H1 (cell line): ENCODE measurements at regions not wholly inside any gene's neighbourhood (a gene's known extent, or its start where the extent isn't known, plus 50 kb on each side); places are given as distances from the start of the nearest gene placed in this dataset.

Experiments used
- CTCF ChIA-PET: fragments of 300-600 bp; sonication (Branson Sonifier 250); formaldehyde crosslinking; loops from one replicate; lab custom pipeline; 2021; ENCODE audit not compliant: partially characterized antibody; lab: Charles Lee
- POLR2A ChIA-PET: fragments of 300-600 bp; sonication (Branson Sonifier 250); formaldehyde crosslinking; loops from one replicate; lab custom pipeline; 2021; ENCODE audit warnings: inconsistent platforms; ENCODE audit not compliant: partially characterized antibody; lab: Charles Lee
- DNase-seq, 2 experiments: peaks; one replicate each; pipeline versions ENCODE4 v3.0.0 to v3.0.0-alpha.2; 2010 to 2022; ENCODE audit warnings: low spot score in 2 of 2, low read depth in 1 of 2, mixed read lengths in 1 of 2
- FAIRE-seq: peaks from 2 replicates; lab custom pipeline; 2011; peaks lifted over from hg19 to GRCh38; lab: Jason Lieb, UNC
- H2AFZ ChIP-seq: 2 replicates; pipeline ENCODE4 v1.8.1; 2012; ENCODE audit warnings: low read length, inconsistent platforms
- H2AK5ac ChIP-seq: 2 replicates; pipeline ENCODE4 v1.6.1; 2013; ENCODE audit warnings: low read depth, low read length
- H2BK120ac ChIP-seq: replicated peaks from 2 replicates; pipeline ENCODE3; 2013; ENCODE audit warnings: low read depth, low read length, inconsistent platforms
- H2BK12ac ChIP-seq: 2 replicates; pipeline ENCODE4 v1.6.1; 2013; ENCODE audit warnings: low read depth, low read length
- H2BK15ac ChIP-seq: 2 replicates; pipeline ENCODE4 v1.6.1; 2013; ENCODE audit warnings: low read length
- H2BK20ac ChIP-seq: 2 replicates; pipeline ENCODE4 v1.6.1; 2013; ENCODE audit warnings: low read length
- H2BK5ac ChIP-seq: 2 replicates; pipeline ENCODE4 v1.6.1; 2013; ENCODE audit warnings: low read depth, low read length
- H3K14ac ChIP-seq: 2 replicates; pipeline ENCODE4 v1.6.1; 2013; ENCODE audit warnings: inconsistent platforms; ENCODE audit not compliant: insufficient read length
- H3K18ac ChIP-seq: 2 replicates; pipeline ENCODE4 v1.6.1; 2013; ENCODE audit warnings: low read length; ENCODE audit errors: extremely low read depth
- H3K23ac ChIP-seq: 2 replicates; pipeline ENCODE4 v1.6.1; 2013; ENCODE audit warnings: inconsistent platforms; ENCODE audit not compliant: insufficient read length
- H3K23me2 ChIP-seq: 2 replicates; pipeline ENCODE4 v1.6.1; 2013; ENCODE audit warnings: low read depth, low read length
- H3K27ac ChIP-seq: 2 replicates; pipeline ENCODE4 v1.6.1; 2011; ENCODE audit warnings: low read depth, low read length, inconsistent platforms
- H3K27me3 ChIP-seq, 4 experiments: replicated peaks in 1 of 4; 1 replicate in 1 of 4; 2 replicates in 3 of 4; pipeline versions ENCODE4 v1.6.1 to v1.8.1; 2011 to 2013; ENCODE audit warnings: low read length in 3 of 4, mild to moderate bottlenecking in 3 of 4, inconsistent platforms in 2 of 4, mixed read lengths in 2 of 4, moderate library complexity in 1 of 4; ENCODE audit not compliant: control insufficient read depth in 3 of 4, insufficient read depth in 3 of 4; ENCODE audit errors: extremely low read depth in 1 of 4
- H3K36me3 ChIP-seq, 4 experiments: 2 replicates each; pipeline versions ENCODE4 v1.6.1 to v1.8.1; 2011 to 2013; ENCODE audit warnings: mild to moderate bottlenecking in 4 of 4, low read length in 3 of 4, moderate library complexity in 2 of 4, control low read depth in 1 of 4, inconsistent platforms in 1 of 4; ENCODE audit not compliant: insufficient read depth in 4 of 4, control insufficient read depth in 2 of 4
- H3K4ac ChIP-seq: replicated peaks from 2 replicates; pipeline ENCODE3; 2013; ENCODE audit warnings: low read length, low read depth, mixed read lengths, inconsistent platforms; ENCODE audit not compliant: insufficient read length
- H3K4me1 ChIP-seq, 4 experiments: replicated peaks in 1 of 4; 1 replicate in 1 of 4; 2 replicates in 3 of 4; pipeline versions ENCODE4 v1.6.1 to v1.8.1; 2011 to 2013; ENCODE audit warnings: low read length in 3 of 4, inconsistent platforms in 2 of 4, mixed read lengths in 1 of 4; ENCODE audit not compliant: insufficient read depth in 4 of 4, control insufficient read depth in 3 of 4
- H3K4me2 ChIP-seq, 2 experiments: 2 replicates each; pipeline versions ENCODE4 v1.6.1 to v1.8.1; 2011 to 2013; ENCODE audit warnings: low read depth in 2 of 2, low read length in 2 of 2, control low read depth in 1 of 2, inconsistent platforms in 1 of 2, mild to moderate bottlenecking in 1 of 2; ENCODE audit not compliant: insufficient read depth in 1 of 2
- H3K4me3 ChIP-seq, 4 experiments: fragments of 200-600, 300-600 bp in 1 of 4; sonication (generic), shearing (Covaris generic), sonication (Bioruptor Twin) in 1 of 4; 2 replicates each; pipeline versions ENCODE4 v1.5.1 to v1.8.1; 2011 to 2016; ENCODE audit warnings: low read length in 4 of 4, low read depth in 3 of 4, control low read depth in 2 of 4, inconsistent platforms in 2 of 4, mild to moderate bottlenecking in 2 of 4, mixed read lengths in 1 of 4, moderate library complexity in 1 of 4; ENCODE audit not compliant: insufficient read depth in 2 of 4; ENCODE audit errors: extremely low read depth in 1 of 4
- H3K56ac ChIP-seq: replicated peaks from 2 replicates; pipeline ENCODE3; 2013; ENCODE audit warnings: low read depth, mild to moderate bottlenecking, mixed read lengths, low read length, inconsistent platforms; ENCODE audit not compliant: insufficient read length
- H3K79me1 ChIP-seq: 2 replicates; pipeline ENCODE4 v1.6.1; 2013; ENCODE audit warnings: low read depth, low read length, control low read depth
- H3K79me2 ChIP-seq, 2 experiments: 2 replicates each; pipeline versions ENCODE4 v1.6.1 to v1.8.1; 2012 to 2013; ENCODE audit warnings: low read length in 2 of 2, mild to moderate bottlenecking in 2 of 2, inconsistent platforms in 1 of 2; ENCODE audit not compliant: insufficient read depth in 2 of 2, control insufficient read depth in 1 of 2
- H3K9ac ChIP-seq, 4 experiments: replicated peaks in 1 of 4; 1 replicate in 1 of 4; 2 replicates in 3 of 4; pipeline versions ENCODE4 v1.6.1 to v1.8.1; 2011 to 2013; ENCODE audit warnings: low read depth in 3 of 4, low read length in 3 of 4, control low read depth in 2 of 4, mild to moderate bottlenecking in 2 of 4, moderate library complexity in 2 of 4, inconsistent platforms in 1 of 4; ENCODE audit errors: extremely low read depth in 1 of 4
- H3K9me3 ChIP-seq, 2 experiments: 2 replicates each; pipeline versions ENCODE4 v1.6.1 to v1.8.1; 2012 to 2013; ENCODE audit warnings: mild to moderate bottlenecking in 2 of 2, moderate library complexity in 2 of 2, control low read depth in 1 of 2, inconsistent platforms in 1 of 2, low read depth in 1 of 2, low read length in 1 of 2, mixed read lengths in 1 of 2; ENCODE audit not compliant: insufficient read depth in 2 of 2
- H4K20me1 ChIP-seq, 2 experiments: replicated peaks in 1 of 2; 2 replicates each; pipeline versions ENCODE3 to v1.8.1; 2011 to 2013; ENCODE audit warnings: inconsistent platforms in 2 of 2, low read length in 2 of 2, mild to moderate bottlenecking in 1 of 2; ENCODE audit not compliant: insufficient read depth in 2 of 2, control insufficient read depth in 1 of 2
- H4K5ac ChIP-seq: 2 replicates; pipeline ENCODE4 v1.6.1; 2013; ENCODE audit warnings: low read length, low read depth, mixed read lengths, inconsistent platforms; ENCODE audit not compliant: insufficient read length
- H4K8ac ChIP-seq: 2 replicates; pipeline ENCODE4 v1.8.0; 2013; ENCODE audit warnings: mild to moderate bottlenecking, moderate library complexity, low read length, inconsistent platforms; ENCODE audit not compliant: insufficient read depth; ENCODE audit errors: extremely low read depth
- H4K91ac ChIP-seq: replicated peaks from 2 replicates; pipeline ENCODE3; 2013; ENCODE audit warnings: low read length, mixed read lengths, inconsistent platforms; ENCODE audit not compliant: insufficient read length
- BCL11A ChIP-seq, 2 experiments: IDR thresholded peaks; one replicate each; pipeline ENCODE4 v1.6.1; 2011; ENCODE audit warnings: low read depth in 2 of 2, low read length in 2 of 2, mild to moderate bottlenecking in 2 of 2
- CEBPB ChIP-seq: IDR thresholded peaks from 2 replicates; pipeline ENCODE4 v1.6.1; 2012; ENCODE audit warnings: low read depth, low read length
- CHD1 ChIP-seq: IDR thresholded peaks from 2 replicates; pipeline ENCODE4 v1.6.1; 2012; ENCODE audit warnings: low read depth, low read length, improper control_type of control experiment
- CHD2 ChIP-seq: IDR thresholded peaks from 2 replicates; pipeline ENCODE4 v1.6.1; 2012; ENCODE audit warnings: low read length, improper control_type of control experiment
- CTCF ChIP-seq, 3 experiments: IDR thresholded peaks; 1 replicate in 2 of 3; 2 replicates in 1 of 3; pipeline versions ENCODE4 v1.5.1 to v1.6.1; 2011; ENCODE audit warnings: low read length in 3 of 3, mild to moderate bottlenecking in 3 of 3, inconsistent platforms in 2 of 3, low read depth in 1 of 3, moderate library complexity in 1 of 3; ENCODE audit not compliant: insufficient read depth in 1 of 3; ENCODE audit errors: control extremely low read depth in 1 of 3
- KDM1A ChIP-seq: fragments of 200-600, 300-600 bp; sonication (generic); IDR thresholded peaks from 2 replicates; pipeline ENCODE4 v1.7.1; 2016; ENCODE audit warnings: mild to moderate bottlenecking, low read length, borderline replicate concordance
- ZNF274 ChIP-seq: IDR thresholded peaks from 2 replicates; pipeline ENCODE4 v1.7.0; 2012; ENCODE audit warnings: low read length, borderline replicate concordance; ENCODE audit errors: extremely low read depth
- WGBS, 2 experiments: shearing (Covaris generic) in 1 of 2; methylation state at CpG; one replicate each; pipeline versions ENCODE4 v1.1.6 to v1.1.7; 2013 to 2015; ENCODE audit warnings: low lambda C conversion rate in 2 of 2, mixed read lengths in 2 of 2, inconsistent platforms in 1 of 2, low coverage in 1 of 2, missing lambda C conversion rate in 1 of 2; ENCODE audit not compliant: insufficient replicate concordance in 2 of 2, insufficient coverage in 1 of 2, insufficient read length in 1 of 2; ENCODE audit errors: extremely low coverage in 1 of 2, missing lambda C conversion rate in 1 of 2; 5-methylcytosine and 5-hydroxymethylcytosine counted together

GRCh38 chr10:128881086-128881485, 586.0 kb upstream of the MGMT start:
- no peak overlapping the region for H2BK15ac ChIP-seq
- H3K4me3 ChIP-seq, result no peak overlapping the region
- H3K4me2 ChIP-seq, result no peak overlapping the region
- ChIA-PET CTCF (interaction anchor here (0.6 to 1.2 kb wide), 2 partner anchors 22 to 960 kb away, joined by 3 read pairs; no protein-coding TSS in a partner anchor), POLR2A (no interaction called here)
- no peak overlapping the region for H2AFZ ChIP-seq
- no peak overlapping the region for H3K23ac ChIP-seq
- H3K9ac ChIP-seq, result no peak overlapping the region
- H2AK5ac ChIP-seq, result no peak overlapping the region
- H2BK120ac ChIP-seq, result no peak overlapping the region
- H2BK5ac ChIP-seq, result no peak overlapping the region
- H3K14ac ChIP-seq, result no peak overlapping the region
- H2BK12ac ChIP-seq, result no peak overlapping the region
- H3K27ac ChIP-seq, result no peak overlapping the region
- H3K9me3 ChIP-seq, result peaks cover 0 to 11% of the 10 kb centered on the region in 2 experiments; a peak in 3 of 4 replicates
- no peaks in the 10 kb centered on the region for H3K27me3 ChIP-seq
- no peak overlapping the region for H2BK20ac ChIP-seq
- H4K20me1 ChIP-seq, result peaks cover 0 to 6% of the 10 kb centered on the region in 2 experiments
- 90% methylated on average over 3 of the region's 3 CpGs; no CpG with 5 or more reads in 1 of the 2 experiments for WGBS, 2 experiments
- DNase-seq, result peak in 1 of 2 experiments; percentile 4
- FAIRE-seq, result no peak
- H4K8ac ChIP-seq, result no peak overlapping the region
- no peak overlapping the region for H4K5ac ChIP-seq
- H3K56ac ChIP-seq, result no peak overlapping the region
- no peak overlapping the region for H3K4ac ChIP-seq
- H3K4me1 ChIP-seq, result no peaks in the 10 kb centered on the region
- no peaks in the 10 kb centered on the region; a peak in 1 of 8 replicates for H3K36me3 ChIP-seq
- no peaks in the 10 kb centered on the region for H3K79me2 ChIP-seq
- peaks cover 3% of the 10 kb centered on the region; the same call in 1 of the 2 replicates for H3K23me2 ChIP-seq
- H4K91ac ChIP-seq, result no peak overlapping the region
- no peak overlapping the region for H3K18ac ChIP-seq
- H3K79me1 ChIP-seq, result no peaks in the 10 kb centered on the region
- TF ChIP-seq KDM1A (no peak), CTCF (IDR thresholded peaks at IDR 0.05; ENCODE audit: control extremely low read depth in 1 of 3, insufficient read depth in 1 of 3, low read depth in 1 of 3, low read length in 3 of 3) (no peak), CHD2 (no peak), CEBPB (no peak), ZNF274 (no peak), CHD1 (no peak), BCL11A (IDR thresholded peaks at IDR 0.05; ENCODE audit: low read depth in 2 of 2, low read length in 2 of 2) (no peak)
